ENCODE measurements at regions not wholly inside any gene's neighbourhood (a gene's known extent, or its start where the extent isn't known, plus 50 kb on each side); places are given as distances from the start of the nearest gene placed in this dataset.

- H3K27ac ChIP-seq, result no peak overlapping the region
- TF ChIP-seq, protein P1, sequence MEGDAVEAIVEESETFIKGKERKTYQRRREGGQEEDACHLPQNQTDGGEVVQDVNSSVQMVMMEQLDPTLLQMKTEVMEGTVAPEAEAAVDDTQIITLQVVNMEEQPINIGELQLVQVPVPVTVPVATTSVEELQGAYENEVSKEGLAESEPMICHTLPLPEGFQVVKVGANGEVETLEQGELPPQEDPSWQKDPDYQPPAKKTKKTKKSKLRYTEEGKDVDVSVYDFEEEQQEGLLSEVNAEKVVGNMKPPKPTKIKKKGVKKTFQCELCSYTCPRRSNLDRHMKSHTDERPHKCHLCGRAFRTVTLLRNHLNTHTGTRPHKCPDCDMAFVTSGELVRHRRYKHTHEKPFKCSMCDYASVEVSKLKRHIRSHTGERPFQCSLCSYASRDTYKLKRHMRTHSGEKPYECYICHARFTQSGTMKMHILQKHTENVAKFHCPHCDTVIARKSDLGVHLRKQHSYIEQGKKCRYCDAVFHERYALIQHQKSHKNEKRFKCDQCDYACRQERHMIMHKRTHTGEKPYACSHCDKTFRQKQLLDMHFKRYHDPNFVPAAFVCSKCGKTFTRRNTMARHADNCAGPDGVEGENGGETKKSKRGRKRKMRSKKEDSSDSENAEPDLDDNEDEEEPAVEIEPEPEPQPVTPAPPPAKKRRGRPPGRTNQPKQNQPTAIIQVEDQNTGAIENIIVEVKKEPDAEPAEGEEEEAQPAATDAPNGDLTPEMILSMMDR (conservative IDR thresholded peaks at IDR 0.05), result no peak
Observed at GRCh38 chr21:20642681-20643080, 355.5 kb upstream of the NCAM2 start.

DNA sequence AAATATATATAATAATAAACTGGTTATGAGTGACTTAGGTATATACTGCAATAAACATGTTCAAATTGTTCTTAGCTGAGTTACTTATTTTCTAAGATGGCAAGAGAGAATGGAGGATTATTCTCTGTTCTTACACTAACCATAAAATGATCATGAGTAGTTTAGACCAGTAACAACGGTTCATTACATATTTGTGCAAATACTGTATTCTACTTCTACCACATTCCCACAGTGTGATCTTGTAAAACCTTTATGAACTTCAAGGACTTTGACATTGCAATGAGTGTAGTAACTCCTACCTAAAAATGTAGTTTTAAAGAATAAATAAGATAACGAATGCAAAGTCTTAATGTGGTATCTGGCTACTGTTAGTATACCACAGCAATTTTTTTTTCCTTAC, 353.7 kb upstream of the NCAM2 start:
- H3K27ac ChIP-seq, result no peak overlapping the region
- TF ChIP-seq, protein P1 (conservative IDR thresholded peaks at IDR 0.05), result no peak

DNA sequence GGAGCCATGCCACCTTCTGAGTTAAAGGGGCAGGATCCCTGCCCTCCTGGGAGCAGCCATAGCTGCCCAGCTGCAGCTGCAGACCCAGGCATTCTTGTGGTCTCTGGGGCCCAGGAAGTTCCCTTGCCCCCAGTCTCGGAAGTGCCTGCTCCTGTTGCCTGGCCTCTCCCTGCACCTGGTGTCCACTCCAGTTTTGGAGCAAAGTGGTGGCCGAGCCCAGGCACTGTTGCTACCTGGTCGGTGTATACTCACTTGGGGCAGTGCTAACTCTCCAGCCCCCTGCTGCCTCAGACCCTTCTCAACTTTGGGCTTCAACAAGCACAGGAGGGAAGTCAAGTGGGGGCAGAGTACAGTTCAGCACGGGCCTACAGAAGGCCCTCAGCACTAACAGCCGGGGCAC, 352.9 kb upstream of the NCAM2 start:
- no peak overlapping the region for H3K27ac ChIP-seq

DNA sequence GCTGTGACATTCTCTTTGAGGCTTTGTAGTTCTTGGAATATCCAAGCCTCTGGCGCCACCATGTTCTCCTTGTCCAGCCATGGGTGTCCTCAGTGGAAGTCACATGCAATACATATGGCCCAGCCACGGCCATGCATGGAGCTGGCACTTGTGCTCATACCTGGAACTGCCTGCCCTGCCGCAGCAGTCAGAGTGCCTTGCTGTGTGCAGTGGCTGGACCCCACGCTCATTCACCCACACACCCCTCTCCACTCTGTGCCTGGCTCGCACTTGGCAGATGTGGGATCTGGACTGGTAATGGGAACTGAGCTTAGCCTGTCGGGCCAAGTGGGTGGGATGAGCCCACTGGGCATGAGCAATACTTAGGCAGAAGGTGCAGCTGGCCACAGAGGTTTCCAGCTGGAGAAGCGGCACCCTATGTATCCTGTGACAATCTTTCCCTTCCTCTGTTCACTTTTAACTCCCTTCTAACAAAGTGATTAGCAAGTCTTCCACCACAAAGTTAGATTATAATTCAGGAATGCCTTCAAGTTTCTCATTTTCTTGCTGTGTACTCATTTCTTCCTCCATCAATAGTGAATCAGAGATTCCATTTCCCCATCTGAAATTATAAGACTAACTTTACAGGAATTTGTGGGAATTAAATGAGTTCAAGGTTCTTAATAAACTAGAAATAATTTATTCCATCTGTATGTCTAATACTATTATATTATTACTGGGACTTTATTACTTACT, 351.6 kb upstream of the NCAM2 start:
- TF ChIP-seq, protein P1 (conservative IDR thresholded peaks at IDR 0.05), result no peak
- no peak overlapping the region for H3K27ac ChIP-seq

More for the DNA sequence above, 352.9 kb upstream of the NCAM2 start:
- TF ChIP-seq, protein P1 (conservative IDR thresholded peaks at IDR 0.05), result no peak

DNA sequence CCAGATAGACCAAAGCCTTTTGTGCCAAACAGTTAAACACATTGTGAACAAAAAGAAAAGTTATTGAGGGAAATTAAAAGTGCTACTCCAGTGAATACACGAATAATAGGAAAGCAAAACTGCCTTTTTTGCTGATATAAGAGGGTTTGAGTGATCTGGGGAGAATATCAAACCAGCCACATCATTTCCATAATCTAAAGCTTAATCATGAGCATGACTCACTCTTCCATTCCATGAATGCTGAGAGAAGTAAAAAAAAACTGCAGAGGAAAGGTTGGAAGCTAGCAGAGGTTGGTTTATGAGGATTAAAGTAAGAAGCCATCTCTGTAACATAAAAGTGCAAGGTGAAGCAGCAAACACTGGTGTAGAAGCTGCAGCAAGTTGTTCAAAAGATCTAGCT, 350.6 kb upstream of the NCAM2 start:
- TF ChIP-seq, protein P1 (conservative IDR thresholded peaks at IDR 0.05), result no peak
- H3K27ac ChIP-seq, result no peak overlapping the region

GRCh38 chr21:20649231-20649630, 349.0 kb upstream of the NCAM2 start:
- H3K27ac ChIP-seq, result no peak overlapping the region
- TF ChIP-seq, protein P1 (conservative IDR thresholded peaks at IDR 0.05), result no peak

DNA sequence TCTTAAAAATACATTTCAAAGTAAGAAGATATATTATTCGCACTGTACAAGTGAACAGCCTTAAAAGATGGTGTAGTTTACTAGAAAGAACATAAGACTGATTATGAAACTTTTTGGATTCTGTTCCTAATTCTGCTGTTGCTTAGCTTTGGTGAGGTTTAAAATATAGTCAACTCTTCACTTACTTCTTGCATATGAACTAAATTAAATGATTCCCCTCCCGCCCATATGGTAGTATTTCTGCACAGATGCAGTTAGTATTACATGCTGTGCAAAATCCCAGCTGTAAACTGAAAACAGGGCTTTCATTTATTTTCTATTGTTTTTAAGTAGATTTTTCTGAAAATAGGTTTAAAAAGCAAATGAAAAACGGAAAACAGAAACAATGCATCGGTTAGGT, 345.4 kb upstream of the NCAM2 start:
- H3K27ac ChIP-seq, result no peak overlapping the region
- TF ChIP-seq, protein P1 (conservative IDR thresholded peaks at IDR 0.05), result no peak

Data from VCaP (cell line).